ENCODE measurements at regions not wholly inside any gene's neighbourhood (a gene's known extent, or its start where the extent isn't known, plus 50 kb on each side); places are given as distances from the start of the nearest gene placed in this dataset.

GRCh38 chr4:24416293-24416692, 168.1 kb downstream of the DHX15 start:
- Histone ChIP-seq H3K4me1 (no peaks in the 10 kb centered on the region), H3K4me3 (ENCODE audit: low read depth, low read length) (no peak overlapping the region), H3K9me3 (no peaks in the 10 kb centered on the region), H3K27me3 (peaks cover 2% of the 10 kb centered on the region), H3K36me3 (no peaks in the 10 kb centered on the region)
- no peak for DNase-seq
- TF ChIP-seq CTCF (IDR thresholded peaks at IDR 0.05; ENCODE audit: low read depth, low read length): no peak

DNA sequence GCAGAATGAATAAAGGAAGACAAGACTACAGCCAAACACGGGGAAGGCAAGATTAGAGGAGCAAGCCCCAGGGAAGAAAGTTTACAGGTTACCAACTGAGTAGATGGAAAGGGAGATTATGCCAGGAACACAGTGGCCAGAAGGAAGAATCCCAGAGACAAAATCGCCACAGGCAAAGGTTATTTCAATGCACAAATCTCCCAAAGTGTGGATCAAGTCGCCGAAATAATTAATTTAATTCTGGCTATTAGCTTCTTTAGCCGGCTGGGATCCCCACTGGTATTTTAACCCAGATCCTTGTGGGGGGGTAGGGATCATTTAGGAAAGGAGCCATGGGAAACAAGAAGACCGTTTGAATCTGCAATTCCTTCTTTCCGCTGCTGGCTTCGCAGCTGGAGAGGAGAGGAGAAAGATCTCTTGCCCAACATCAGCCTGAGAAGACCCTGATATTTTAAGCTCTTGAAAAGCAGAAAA, 171.0 kb downstream of the DHX15 start:
- no peak overlapping the region for H3K4me3 ChIP-seq (ENCODE audit: low read depth, low read length)
- TF ChIP-seq CTCF (IDR thresholded peaks at IDR 0.05; ENCODE audit: low read depth, low read length): no peak
- no peak for DNase-seq
- H3K36me3 ChIP-seq: no peaks in the 10 kb centered on the region
- peaks cover 5% of the 10 kb centered on the region for H3K27me3 ChIP-seq
- no peaks in the 10 kb centered on the region for H3K9me3 ChIP-seq
- H3K4me1 ChIP-seq: no peaks in the 10 kb centered on the region

GRCh38 chr4:24411806-24412205, 172.5 kb downstream of the DHX15 start:
- TF ChIP-seq CTCF (IDR thresholded peaks at IDR 0.05; ENCODE audit: low read depth, low read length): no peak
- Histone ChIP-seq H3K27me3 (peaks cover 5% of the 10 kb centered on the region), H3K4me3 (ENCODE audit: low read depth, low read length) (no peak overlapping the region), H3K4me1 (no peaks in the 10 kb centered on the region), H3K36me3 (no peaks in the 10 kb centered on the region), H3K9me3 (no peaks in the 10 kb centered on the region)
- DNase-seq: no peak

- Histone ChIP-seq H3K9me3 (no peaks in the 10 kb centered on the region), H3K27me3 (peaks cover 5% of the 10 kb centered on the region), H3K4me3 (ENCODE audit: low read depth, low read length) (no peak overlapping the region), H3K36me3 (no peaks in the 10 kb centered on the region), H3K4me1 (no peaks in the 10 kb centered on the region)
- no peak for TF ChIP-seq CTCF (IDR thresholded peaks at IDR 0.05; ENCODE audit: low read depth, low read length)
- no peak for DNase-seq
Observed at GRCh38 chr4:24411299-24411698, 173.1 kb downstream of the DHX15 start.

DNA sequence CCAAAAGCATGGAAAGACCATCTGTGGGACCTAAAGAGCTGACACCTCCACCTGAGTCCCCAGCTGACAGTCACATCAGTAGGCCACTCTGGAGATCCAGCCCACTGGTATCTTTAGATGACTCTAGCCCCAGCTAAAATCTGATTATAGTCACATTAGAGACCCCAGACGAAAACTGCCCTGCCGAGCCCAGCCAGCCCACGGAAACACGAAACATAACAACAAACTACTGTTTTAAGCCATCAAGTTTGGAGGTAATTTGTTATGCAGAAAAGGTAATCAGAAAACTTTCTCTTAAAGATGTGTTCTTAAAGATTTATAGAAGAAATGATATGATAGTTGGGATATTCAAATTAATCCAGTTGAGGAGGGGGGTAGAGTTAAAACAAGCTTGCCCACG, 175.7 kb downstream of the DHX15 start:
- DNase-seq: no peak
- no peaks in the 10 kb centered on the region for H3K4me1 ChIP-seq
- no peak for TF ChIP-seq CTCF (IDR thresholded peaks at IDR 0.05; ENCODE audit: low read depth, low read length)
- H3K36me3 ChIP-seq: no peaks in the 10 kb centered on the region
- H3K9me3 ChIP-seq: no peaks in the 10 kb centered on the region
- H3K4me3 ChIP-seq (ENCODE audit: low read depth, low read length): no peak overlapping the region
- peaks cover 5% of the 10 kb centered on the region for H3K27me3 ChIP-seq

DNA sequence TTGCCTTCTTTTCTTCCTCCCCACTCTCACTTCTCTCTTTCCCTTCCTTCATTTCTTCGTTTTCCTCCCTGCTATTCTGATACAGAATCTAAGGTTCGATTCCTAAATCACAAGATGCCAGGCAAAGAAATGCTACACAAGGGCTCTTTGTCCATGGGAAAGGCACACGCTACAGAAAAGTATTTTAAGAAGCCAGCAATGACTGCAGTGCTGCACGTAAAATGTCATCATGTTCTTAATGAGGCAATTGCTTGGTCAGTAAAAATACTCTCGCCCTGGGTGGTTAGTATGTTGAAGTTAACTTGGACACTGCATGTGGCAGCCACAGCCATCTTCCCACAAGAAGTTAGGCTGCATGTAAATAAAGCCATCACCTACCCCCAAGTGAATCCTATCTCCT, 178.4 kb downstream of the DHX15 start:
- Histone ChIP-seq H3K9me3 (no peaks in the 10 kb centered on the region), H3K27me3 (0 out of 2 replicates have a peak, but pooled peaks cover 2% of the 10 kb centered on the region), H3K4me1 (no peaks in the 10 kb centered on the region), H3K36me3 (no peaks in the 10 kb centered on the region), H3K4me3 (ENCODE audit: low read depth, low read length) (no peak overlapping the region)
- TF ChIP-seq CTCF (IDR thresholded peaks at IDR 0.05; ENCODE audit: low read depth, low read length): no peak
- DNase-seq: no peak

Data from BE2C (cell line).